ENCODE measurements at regions not wholly inside any gene's neighbourhood (a gene's known extent, or its start where the extent isn't known, plus 50 kb on each side); places are given as distances from the start of the nearest gene placed in this dataset.
"Not testable (repeated sequence)": the region's sequence is repeated elsewhere in the genome, so short reads cannot be mapped to it uniquely, and the experiment has no call there.

DNA sequence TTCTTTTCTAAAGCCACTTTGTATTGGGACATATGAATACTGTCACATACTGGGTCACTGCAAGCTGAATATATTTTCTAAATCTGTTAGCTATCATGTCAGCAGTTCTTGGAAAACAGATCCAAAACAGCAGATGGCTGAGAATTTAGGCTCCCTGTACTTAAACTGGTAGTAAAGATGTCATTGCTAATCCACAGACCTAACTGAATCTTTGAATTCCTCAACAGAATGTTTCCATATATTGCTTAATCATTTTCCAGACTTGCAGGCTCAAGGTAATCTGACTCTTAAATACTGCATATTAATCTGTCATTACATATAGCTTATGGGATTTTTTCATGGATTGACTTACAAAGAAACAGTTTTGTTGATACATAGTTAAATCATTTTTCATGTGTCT lies 639.0 kb upstream of the KLHL1 start:
- no peaks in the 10 kb centered on the region for H3K36me3 ChIP-seq (ENCODE audit: insufficient read depth in 1 of 2, low read depth in 1 of 2)
- intact Hi-C loops (cut with DNase I): no loop called here
- H3K9me3 ChIP-seq: no peaks in the 10 kb centered on the region
- H3K27ac ChIP-seq: no peak overlapping the region
- no peaks in the 10 kb centered on the region for H3K4me1 ChIP-seq
- DNase-seq (no peak), ATAC-seq (no peak)
- H3K4me3 ChIP-seq: no peak overlapping the region
- TF ChIP-seq, protein P1, sequence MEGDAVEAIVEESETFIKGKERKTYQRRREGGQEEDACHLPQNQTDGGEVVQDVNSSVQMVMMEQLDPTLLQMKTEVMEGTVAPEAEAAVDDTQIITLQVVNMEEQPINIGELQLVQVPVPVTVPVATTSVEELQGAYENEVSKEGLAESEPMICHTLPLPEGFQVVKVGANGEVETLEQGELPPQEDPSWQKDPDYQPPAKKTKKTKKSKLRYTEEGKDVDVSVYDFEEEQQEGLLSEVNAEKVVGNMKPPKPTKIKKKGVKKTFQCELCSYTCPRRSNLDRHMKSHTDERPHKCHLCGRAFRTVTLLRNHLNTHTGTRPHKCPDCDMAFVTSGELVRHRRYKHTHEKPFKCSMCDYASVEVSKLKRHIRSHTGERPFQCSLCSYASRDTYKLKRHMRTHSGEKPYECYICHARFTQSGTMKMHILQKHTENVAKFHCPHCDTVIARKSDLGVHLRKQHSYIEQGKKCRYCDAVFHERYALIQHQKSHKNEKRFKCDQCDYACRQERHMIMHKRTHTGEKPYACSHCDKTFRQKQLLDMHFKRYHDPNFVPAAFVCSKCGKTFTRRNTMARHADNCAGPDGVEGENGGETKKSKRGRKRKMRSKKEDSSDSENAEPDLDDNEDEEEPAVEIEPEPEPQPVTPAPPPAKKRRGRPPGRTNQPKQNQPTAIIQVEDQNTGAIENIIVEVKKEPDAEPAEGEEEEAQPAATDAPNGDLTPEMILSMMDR (IDR thresholded peaks at IDR 0.05): no peak
- no peaks in the 10 kb centered on the region for H3K27me3 ChIP-seq (ENCODE audit: insufficient read depth in 3 of 3, low read length in 2 of 3)

DNA sequence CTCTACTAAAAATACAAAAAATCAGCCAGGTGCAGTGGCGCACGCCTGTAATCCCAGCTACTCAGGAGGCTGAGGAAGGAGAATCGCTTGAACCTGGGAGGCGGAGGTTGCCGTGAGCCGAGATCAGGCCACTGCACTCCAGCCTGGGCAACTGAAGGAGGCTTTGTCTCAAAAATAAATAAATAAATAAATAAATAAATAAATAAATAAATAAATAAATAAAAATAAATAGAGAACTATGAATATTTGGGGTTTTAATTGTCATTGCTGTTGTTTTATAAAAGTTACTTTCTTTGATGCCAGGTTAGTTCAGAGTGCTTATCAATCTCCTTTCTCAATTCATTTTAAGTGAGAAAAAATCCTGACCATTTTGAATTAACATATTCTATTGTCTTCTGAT lies 638.2 kb upstream of the KLHL1 start:
- H3K27ac ChIP-seq; H3K9me3 ChIP-seq; H3K4me3 ChIP-seq; H3K4me1 ChIP-seq; H3K36me3 ChIP-seq (ENCODE audit: insufficient read depth in 1 of 2, low read depth in 1 of 2); H3K27me3 ChIP-seq (ENCODE audit: insufficient read depth in 3 of 3, low read length in 2 of 3); ATAC-seq; DNase-seq; intact Hi-C loops (cut with DNase I): not testable (repeated sequence)
- 95 to 100% (median 96%) methylated on average over 6 of the region's 6 CpGs for WGBS, 3 donors

DNA sequence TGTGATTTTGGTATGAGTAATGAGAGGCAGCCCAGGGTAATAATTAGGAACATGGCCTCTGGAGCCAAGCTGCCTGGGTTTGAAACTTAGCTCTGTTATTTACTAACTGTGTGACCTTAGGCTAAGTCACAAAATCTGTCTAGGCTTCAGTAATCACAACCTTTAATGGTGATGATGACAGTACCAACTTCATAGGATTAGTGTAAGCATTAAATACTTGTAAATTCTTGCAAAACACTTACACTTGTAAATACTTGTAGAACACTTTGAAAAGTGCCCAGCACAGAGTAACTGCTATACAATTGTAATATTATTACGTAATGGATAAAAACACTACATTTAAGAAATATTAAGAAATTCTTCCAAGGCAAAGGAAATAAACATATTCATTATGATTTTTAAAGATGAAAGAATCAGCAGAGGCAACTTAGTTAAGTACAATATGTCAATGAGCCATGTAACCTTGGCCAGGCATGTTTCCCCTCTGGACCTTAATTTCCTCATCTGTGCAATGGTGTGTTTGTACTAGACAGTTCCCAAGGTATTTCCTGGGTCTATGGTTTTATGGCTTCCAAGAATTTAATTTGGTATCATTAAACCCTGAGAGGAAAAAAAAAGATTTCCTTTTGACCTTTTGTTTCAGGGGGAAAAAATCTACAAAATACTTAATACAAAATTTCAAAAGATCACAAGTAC lies 628.5 kb upstream of the KLHL1 start:
- ATAC-seq: no peak
- H3K9me3 ChIP-seq: no peaks in the 10 kb centered on the region
- TF ChIP-seq, protein P1 (IDR thresholded peaks at IDR 0.05): no peak
- H3K36me3 ChIP-seq (ENCODE audit: insufficient read depth in 1 of 2, low read depth in 1 of 2): no peaks in the 10 kb centered on the region
- WGBS, 3 donors: 84 to 97% (median 91%) methylated on average over 1 of the region's 1 CpG
- no peaks in the 10 kb centered on the region for H3K4me1 ChIP-seq
- no peak for DNase-seq
- H3K27me3 ChIP-seq (ENCODE audit: insufficient read depth in 3 of 3, low read length in 2 of 3): no peaks in the 10 kb centered on the region
- intact Hi-C loops (cut with DNase I): no loop called here
- no peak overlapping the region for H3K27ac ChIP-seq
- no peak overlapping the region for H3K4me3 ChIP-seq

DNA sequence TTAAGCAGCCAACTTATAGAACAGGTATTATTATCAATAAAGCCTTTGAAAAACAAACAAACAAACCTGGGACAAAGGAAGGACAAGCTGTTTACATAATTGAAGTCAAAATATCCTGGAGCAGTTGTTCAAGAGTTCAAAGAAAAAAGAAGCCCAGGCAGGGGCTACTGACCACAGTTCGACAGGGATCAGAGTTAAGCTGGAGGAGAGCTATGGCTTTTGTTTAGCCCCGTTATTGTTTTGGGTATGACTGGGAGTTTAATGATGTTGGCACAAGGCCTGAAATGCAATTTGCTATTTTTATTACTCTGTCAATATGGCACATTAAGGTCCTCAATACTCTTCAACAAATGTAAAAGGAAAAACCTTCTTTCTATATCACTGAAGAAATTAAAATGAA lies 624.4 kb upstream of the KLHL1 start:
- Histone ChIP-seq H3K27me3 (ENCODE audit: insufficient read depth in 3 of 3, low read length in 2 of 3) (no peaks in the 10 kb centered on the region), H3K9me3 (no peaks in the 10 kb centered on the region), H3K36me3 (ENCODE audit: insufficient read depth in 1 of 2, low read depth in 1 of 2) (no peaks in the 10 kb centered on the region), H3K4me1 (no peaks in the 10 kb centered on the region), H3K4me3 (no peak overlapping the region), H3K27ac (no peak overlapping the region)
- ATAC-seq (no peak), DNase-seq (no peak)
- WGBS, 3 donors: 29 to 41% (median 29%) methylated on average over 2 of the region's 2 CpGs
- intact Hi-C loops (cut with DNase I): no loop called here
- TF ChIP-seq, protein P1 (IDR thresholded peaks at IDR 0.05): no peak

DNA sequence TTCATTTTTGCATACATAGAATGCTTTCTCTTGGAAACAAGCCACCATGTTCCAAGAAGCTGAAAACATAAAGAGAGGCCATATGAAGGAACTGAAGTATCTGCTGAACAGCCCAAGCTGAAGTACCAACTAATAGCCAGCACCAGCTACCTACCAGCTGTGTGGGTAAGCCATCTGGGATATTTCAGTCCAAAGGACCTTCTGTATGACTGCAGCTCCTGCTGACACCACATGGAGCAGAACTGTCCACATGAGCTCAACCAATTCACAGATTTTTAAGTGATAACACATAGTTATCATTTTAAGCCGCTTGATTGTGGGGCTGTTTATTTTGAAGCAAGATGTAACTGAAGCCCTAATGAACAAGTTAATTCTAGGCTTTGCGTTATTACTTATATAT lies 621.1 kb upstream of the KLHL1 start:
- ATAC-seq (no peak), DNase-seq (no peak)
- Histone ChIP-seq H3K9me3 (no peaks in the 10 kb centered on the region), H3K4me1 (no peaks in the 10 kb centered on the region), H3K27ac (no peak overlapping the region), H3K4me3 (no peak overlapping the region), H3K36me3 (ENCODE audit: insufficient read depth in 1 of 2, low read depth in 1 of 2) (no peaks in the 10 kb centered on the region), H3K27me3 (ENCODE audit: insufficient read depth in 3 of 3, low read length in 2 of 3) (no peaks in the 10 kb centered on the region)
- TF ChIP-seq, protein P1 (IDR thresholded peaks at IDR 0.05): no peak
- intact Hi-C loops (cut with DNase I): no loop called here
- WGBS, 3 donors: 46 to 97% (median 70%) methylated on average over 2 of the region's 2 CpGs
